Activated CD4-positive, alpha-beta T cell treated with anti-CD3 and anti-CD28 coated beads for 48 hours (primary cell): ENCODE measurements at regions not wholly inside any gene's neighbourhood (a gene's known extent, or its start where the extent isn't known, plus 50 kb on each side); places are given as distances from the start of the nearest gene placed in this dataset.

Experiments
- DNase-seq: peaks from one replicate; pipeline ENCODE4 v3.0.0-alpha.2; 2020

GRCh38 chr7:80403686-80404241, 108.1 kb downstream of the GNAT3 start:
- no peak for DNase-seq

GRCh38 chr7:80401708-80402107, 110.2 kb downstream of the GNAT3 start:
- no peak for DNase-seq

GRCh38 chr7:80393786-80394185, 118.1 kb downstream of the GNAT3 start:
- no peak for DNase-seq

DNA sequence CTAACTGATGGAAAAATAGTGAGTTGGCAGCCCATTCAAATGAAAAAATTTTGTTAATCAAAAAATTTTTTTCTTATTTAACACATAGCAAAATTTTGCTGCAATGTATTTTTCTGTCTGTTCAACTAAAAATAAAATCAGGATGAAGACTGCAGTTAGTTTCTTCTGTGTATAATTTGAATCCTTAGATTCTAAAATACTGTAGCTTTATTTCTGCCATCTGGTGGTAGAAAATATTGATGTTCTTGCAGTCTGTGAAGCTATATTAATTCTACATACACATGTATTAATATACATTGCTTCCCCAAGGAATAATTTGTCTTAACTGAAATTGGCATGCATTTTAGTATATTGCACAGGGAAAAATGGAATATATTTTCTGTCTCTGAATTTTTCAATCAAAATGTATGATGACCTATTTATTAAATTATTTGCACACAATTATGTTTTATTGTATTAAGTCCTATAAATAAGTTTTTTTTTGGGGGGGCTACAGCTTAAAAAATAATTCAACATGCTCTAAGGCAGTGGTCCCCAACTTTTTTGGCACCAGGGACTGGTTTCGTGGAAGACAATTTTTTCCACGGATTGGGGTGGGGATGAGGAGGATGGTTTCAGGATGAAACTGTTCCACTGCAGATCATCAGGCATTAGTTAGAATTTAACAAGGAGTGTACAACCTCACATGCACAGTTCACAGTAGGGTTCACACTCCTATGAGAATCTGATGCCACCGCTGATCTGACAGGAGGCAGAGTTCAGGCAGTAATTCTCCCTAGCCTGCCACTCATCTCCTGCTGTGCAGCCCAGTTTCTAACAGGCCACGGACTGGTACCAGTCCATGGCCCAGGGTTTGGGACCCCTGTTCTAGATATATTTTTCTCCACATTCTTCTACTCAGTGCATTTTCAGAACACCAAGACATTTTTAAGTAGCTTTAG, 119.4 kb downstream of the GNAT3 start:
- no peak for DNase-seq

- DNase-seq = no peak
Observed at GRCh38 chr7:80387634-80388193, 124.2 kb downstream of the GNAT3 start.

DNA sequence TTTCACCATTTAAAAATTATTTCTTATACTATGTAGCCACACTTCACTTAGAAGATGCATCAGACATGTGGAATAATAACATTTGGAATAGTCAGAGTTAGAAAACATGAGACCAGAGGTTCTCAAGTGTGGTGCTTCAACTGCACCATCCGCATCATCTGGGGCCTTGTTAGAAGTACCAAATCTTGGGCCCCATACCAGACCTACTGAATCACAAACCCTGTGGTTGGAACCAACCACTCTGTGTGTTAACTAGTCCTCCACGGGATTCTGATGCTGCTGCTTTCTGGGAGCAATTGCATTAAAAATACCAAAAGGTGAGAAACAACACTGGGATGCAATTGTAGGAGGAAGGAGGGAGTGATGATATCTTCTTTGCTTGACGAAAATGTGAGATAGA, 125.2 kb downstream of the GNAT3 start:
- DNase-seq = no peak

GRCh38 chr7:80385508-80385907, 126.4 kb downstream of the GNAT3 start:
- DNase-seq = no peak

DNA sequence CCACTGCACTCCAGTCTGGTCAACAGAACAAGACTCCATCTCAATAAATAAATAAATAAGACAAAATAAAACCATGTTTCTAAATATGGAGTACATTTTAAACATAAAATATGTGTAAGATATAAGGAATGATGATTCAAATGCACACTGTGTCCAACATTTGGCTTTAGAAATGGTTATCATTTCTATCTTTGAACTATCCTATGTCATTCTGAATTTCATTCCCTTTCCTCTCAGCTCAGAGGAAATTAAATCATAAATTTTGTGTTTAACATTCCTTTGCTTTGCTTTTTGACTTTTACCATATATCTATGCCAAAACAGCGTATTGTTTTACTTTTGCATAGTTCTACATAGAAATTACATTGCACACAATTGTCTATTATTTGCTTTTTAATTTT, 130.9 kb downstream of the GNAT3 start:
- DNase-seq = no peak

DNA sequence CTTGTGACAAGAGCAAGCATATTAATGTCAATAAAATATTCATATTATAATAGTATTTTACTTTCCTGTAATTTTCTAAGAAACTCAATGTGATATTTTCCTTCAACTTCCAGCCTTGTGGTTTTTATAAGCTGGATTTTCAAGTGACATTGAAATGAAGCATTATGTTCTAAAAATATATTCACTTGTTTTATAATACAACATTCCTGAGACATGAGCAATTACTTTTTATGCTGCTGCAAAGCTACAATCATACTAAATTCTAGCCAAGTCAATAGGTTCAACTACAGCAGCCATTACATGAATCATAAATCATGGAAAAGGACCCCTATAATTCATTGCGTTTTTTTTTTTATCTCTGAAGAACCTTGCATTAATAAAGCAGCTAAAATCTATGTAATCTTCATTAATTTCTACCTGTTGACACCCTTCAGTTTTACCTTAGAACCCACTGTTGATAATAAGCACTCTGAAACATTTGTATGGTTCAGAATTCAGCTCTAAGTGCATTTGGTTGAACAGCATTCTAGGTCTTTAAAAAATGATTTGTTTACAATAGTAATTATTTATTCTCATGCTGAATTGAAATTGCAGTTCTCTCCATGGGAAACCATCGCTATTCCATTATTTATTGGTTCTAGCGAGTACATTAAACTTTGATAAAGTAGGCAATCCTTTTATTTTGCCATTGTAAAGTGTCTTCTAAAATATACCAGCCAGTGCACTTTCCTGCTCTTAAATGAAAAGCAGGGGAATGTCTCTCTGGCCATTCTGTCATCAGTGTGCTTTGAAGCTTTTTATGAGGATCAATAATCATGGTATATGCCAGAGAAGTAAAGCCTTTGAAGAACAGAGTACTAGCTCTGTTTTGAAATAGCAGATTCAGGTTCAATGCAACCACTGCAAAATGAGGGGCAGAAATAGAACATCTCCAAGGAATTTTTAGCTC, 132.6 kb downstream of the GNAT3 start:
- no peak for DNase-seq

GRCh38 chr7:80374321-80374720, 137.5 kb downstream of the GNAT3 start:
- DNase-seq = no peak

DNA sequence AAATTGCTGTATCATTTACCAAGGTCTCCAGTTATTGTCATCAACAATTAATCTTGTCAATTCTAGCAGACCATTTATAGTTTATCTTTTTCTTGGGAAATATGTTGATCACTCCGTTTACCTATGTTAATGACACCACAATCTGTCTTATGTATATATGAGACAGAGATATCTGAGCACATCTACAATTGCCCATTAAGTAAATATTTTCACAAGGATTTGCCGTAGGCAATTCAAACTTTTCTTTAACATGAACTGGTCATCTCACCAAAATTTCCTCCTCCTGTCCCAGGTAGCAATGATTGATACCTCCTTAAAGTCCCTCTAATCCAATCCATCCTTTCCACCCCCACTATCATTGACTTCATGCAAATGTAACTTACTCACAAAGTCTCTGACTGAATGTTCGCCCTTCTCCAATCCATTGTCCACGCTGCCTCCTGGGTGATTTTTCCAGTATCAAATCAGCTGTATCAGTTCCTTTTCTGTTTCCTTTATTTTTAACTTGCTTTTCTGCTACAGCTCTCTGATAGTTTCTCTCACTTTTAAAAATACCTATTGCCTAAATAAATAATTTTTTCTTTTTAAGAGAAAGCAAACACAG, 138.3 kb downstream of the GNAT3 start:
- no peak for DNase-seq

GRCh38 chr7:80372415-80372814, 139.4 kb downstream of the GNAT3 start:
- no peak for DNase-seq

GRCh38 chr7:80370587-80370986, 141.3 kb downstream of the GNAT3 start:
- no peak for DNase-seq

GRCh38 chr7:80369321-80369720, 142.5 kb downstream of the GNAT3 start:
- no peak for DNase-seq

- no peak for DNase-seq
Observed at GRCh38 chr7:80362677-80363076, 149.2 kb downstream of the GNAT3 start.

- no peak for DNase-seq
Observed at GRCh38 chr7:80362010-80362618, 149.8 kb downstream of the GNAT3 start.

DNA sequence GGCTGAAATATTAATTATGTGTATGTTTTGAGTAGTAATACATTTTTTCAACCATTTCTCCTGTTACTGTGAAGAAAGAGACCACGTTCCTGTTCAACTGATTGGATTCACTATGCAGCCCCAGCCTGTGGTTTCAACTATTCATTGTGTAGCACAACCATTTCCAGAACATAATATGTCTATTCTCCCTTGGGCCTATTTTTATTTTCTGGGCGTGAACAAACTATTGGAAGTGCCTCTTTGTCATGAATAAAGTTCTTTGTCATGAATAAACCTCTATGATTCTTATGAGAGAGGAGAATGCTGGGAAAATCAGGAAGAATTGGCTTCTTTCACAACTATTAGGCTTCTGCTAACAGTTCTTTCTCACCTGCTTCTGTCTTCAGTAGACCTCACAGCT, 152.4 kb downstream of the GNAT3 start:
- DNase-seq = no peak

DNA sequence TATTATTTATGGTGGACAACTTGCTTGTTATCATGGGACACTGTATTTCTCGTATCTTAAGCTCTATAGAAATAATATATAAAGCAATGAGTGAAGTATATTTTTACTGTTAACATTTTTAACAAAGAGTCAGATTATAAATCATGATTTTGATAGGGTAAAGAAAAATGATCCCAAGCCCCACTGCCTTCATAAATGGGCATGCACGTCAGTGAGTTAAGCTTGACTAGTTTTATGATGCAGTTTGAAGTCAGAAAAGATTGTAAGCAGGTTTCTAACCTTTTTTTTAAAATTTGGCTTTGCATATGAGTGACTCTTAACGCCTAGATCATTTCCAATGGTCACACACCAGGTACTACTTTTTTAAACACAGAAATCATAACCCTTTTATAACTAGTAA, 152.8 kb downstream of the GNAT3 start:
- no peak for DNase-seq

GRCh38 chr7:80357530-80357929, 154.3 kb downstream of the GNAT3 start:
- no peak for DNase-seq

- no peak for DNase-seq
Observed at GRCh38 chr7:80350430-80350829, 161.4 kb downstream of the GNAT3 start.

GRCh38 chr7:80348223-80348622, 163.6 kb downstream of the GNAT3 start:
- no peak for DNase-seq

GRCh38 chr7:80347173-80347572, 164.7 kb downstream of the GNAT3 start:
- DNase-seq = no peak
